ENCODE measurements at regions not wholly inside any gene's neighbourhood (a gene's known extent, or its start where the extent isn't known, plus 50 kb on each side); places are given as distances from the start of the nearest gene placed in this dataset.

GRCh38 chr7:18390535-18390907 lies 105.0 kb upstream of the HDAC9 start:
- in situ Hi-C loops (cut with HindIII; ENCODE audit: low pct_ligation_motif_present, low sequenced_read_pairs), result no loop called here
- Histone ChIP-seq H3K4me3 (ENCODE audit: low read depth, low read length) (no peak overlapping the region), H3K27ac (peak overlapping the region; percentile 68), H3K27me3 (replicated peaks) (no peaks in the 10 kb centered on the region), H3K36me3 (replicated peaks) (no peaks in the 10 kb centered on the region)
- no peak for DNase-seq
- TF ChIP-seq CTCF (IDR thresholded peaks at IDR 0.05; ENCODE audit: low read depth, low read length, missing control alignments), result no peak

GRCh38 chr7:18393465-18394118 lies 102.0 kb upstream of the HDAC9 start:
- H3K27ac ChIP-seq, result no peak overlapping the region
- DNase-seq, result no peak

GRCh38 chr7:18395868-18396267 lies 99.7 kb upstream of the HDAC9 start:
- no peaks in the 10 kb centered on the region for H3K27me3 ChIP-seq (replicated peaks)
- no peak for TF ChIP-seq CTCF (IDR thresholded peaks at IDR 0.05; ENCODE audit: low read depth, low read length, missing control alignments)
- H3K4me3 ChIP-seq (ENCODE audit: low read depth, low read length), result no peak overlapping the region
- H3K36me3 ChIP-seq (replicated peaks), result no peaks in the 10 kb centered on the region
- no peak for DNase-seq
- H3K27ac ChIP-seq, result no peak overlapping the region
- in situ Hi-C loops (cut with HindIII; ENCODE audit: low pct_ligation_motif_present, low sequenced_read_pairs), result no loop called here

More at GRCh38 chr7:18393465-18394118, 102.0 kb upstream of the HDAC9 start:
- Histone ChIP-seq H3K36me3 (replicated peaks) (no peaks in the 10 kb centered on the region), H3K4me3 (ENCODE audit: low read depth, low read length) (no peak overlapping the region), H3K27me3 (replicated peaks) (no peaks in the 10 kb centered on the region)
- in situ Hi-C loops (cut with HindIII; ENCODE audit: low pct_ligation_motif_present, low sequenced_read_pairs), result no loop called here
- TF ChIP-seq CTCF (IDR thresholded peaks at IDR 0.05; ENCODE audit: low read depth, low read length, missing control alignments), result no peak

GRCh38 chr7:18396953-18397352 lies 98.6 kb upstream of the HDAC9 start:
- no peak overlapping the region for H3K4me3 ChIP-seq (ENCODE audit: low read depth, low read length)
- no peak for DNase-seq
- in situ Hi-C loops (cut with HindIII; ENCODE audit: low pct_ligation_motif_present, low sequenced_read_pairs), result no loop called here

GRCh38 chr7:18399436-18400235 lies 95.9 kb upstream of the HDAC9 start:
- no peak for TF ChIP-seq CTCF (IDR thresholded peaks at IDR 0.05; ENCODE audit: low read depth, low read length, missing control alignments)
- DNase-seq, result no peak
- Histone ChIP-seq H3K36me3 (replicated peaks) (no peaks in the 10 kb centered on the region), H3K4me3 (ENCODE audit: low read depth, low read length) (no peak overlapping the region), H3K27me3 (replicated peaks) (no peaks in the 10 kb centered on the region), H3K27ac (no peak overlapping the region)
- in situ Hi-C loops (cut with HindIII; ENCODE audit: low pct_ligation_motif_present, low sequenced_read_pairs), result no loop called here

More at GRCh38 chr7:18396953-18397352, 98.6 kb upstream of the HDAC9 start:
- Histone ChIP-seq H3K27me3 (replicated peaks) (no peaks in the 10 kb centered on the region), H3K27ac (no peak overlapping the region), H3K36me3 (replicated peaks) (no peaks in the 10 kb centered on the region)
- no peak for TF ChIP-seq CTCF (IDR thresholded peaks at IDR 0.05; ENCODE audit: low read depth, low read length, missing control alignments)
